Gastroesophageal sphincter (tissue), 3 donors: ENCODE measurements at regions not wholly inside any gene's neighbourhood (a gene's known extent, or its start where the extent isn't known, plus 50 kb on each side); places are given as distances from the start of the nearest gene placed in this dataset.

Experiments
- POLR2A ChIP-seq, 2 donors: fragments of 450-650 bp; IDR thresholded peaks; one replicate each; pipeline ENCODE4 v1.6.1; 2017; ENCODE audit warnings: antibody characterized with exemption in 2 of 2, mild to moderate bottlenecking in 2 of 2, moderate library complexity in 1 of 2
- TF ChIP-seq, protein P1 (sequence below), 4 experiments: fragments of 200-600 bp in 2 of 4; fragments of 450-650 bp in 2 of 4; sonication (generic) in 1 of 4; IDR thresholded peaks; one replicate each; pipeline ENCODE4 v1.5.1; 2017 to 2019; ENCODE audit warnings: antibody characterized with exemption in 4 of 4, mild to moderate bottlenecking in 2 of 4, moderate library complexity in 2 of 4

DNA sequence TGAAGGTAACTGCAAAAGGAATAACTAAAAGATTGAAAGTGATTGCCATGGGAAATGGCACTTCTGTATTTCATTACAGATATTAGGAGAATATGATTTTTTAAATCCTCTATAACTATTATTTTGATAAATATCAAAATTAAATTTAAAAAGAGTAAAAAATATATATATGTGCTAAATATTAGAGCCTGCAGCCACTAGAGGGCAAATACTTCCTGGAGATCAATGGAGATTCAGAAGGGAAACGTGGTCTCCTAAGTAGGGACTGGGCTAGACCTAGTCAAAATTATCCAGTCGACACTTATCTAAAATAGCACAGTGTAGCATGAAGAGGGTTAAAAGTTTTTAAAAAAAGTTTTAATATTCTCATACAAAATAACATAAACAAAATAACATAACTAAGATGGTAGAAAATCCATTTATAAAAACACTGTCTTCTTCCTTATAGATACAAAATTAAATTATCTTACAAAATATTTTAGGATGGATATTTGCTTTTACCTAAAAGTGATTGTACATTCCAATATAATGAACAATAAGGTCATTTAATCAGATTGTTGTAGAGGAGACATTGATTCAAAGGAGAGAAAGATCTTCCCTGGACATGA is 434.3 kb downstream of the MDFIC start:
- TF ChIP-seq, protein P1, sequence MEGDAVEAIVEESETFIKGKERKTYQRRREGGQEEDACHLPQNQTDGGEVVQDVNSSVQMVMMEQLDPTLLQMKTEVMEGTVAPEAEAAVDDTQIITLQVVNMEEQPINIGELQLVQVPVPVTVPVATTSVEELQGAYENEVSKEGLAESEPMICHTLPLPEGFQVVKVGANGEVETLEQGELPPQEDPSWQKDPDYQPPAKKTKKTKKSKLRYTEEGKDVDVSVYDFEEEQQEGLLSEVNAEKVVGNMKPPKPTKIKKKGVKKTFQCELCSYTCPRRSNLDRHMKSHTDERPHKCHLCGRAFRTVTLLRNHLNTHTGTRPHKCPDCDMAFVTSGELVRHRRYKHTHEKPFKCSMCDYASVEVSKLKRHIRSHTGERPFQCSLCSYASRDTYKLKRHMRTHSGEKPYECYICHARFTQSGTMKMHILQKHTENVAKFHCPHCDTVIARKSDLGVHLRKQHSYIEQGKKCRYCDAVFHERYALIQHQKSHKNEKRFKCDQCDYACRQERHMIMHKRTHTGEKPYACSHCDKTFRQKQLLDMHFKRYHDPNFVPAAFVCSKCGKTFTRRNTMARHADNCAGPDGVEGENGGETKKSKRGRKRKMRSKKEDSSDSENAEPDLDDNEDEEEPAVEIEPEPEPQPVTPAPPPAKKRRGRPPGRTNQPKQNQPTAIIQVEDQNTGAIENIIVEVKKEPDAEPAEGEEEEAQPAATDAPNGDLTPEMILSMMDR (IDR thresholded peaks at IDR 0.05), result peak in 2 of 4 experiments; percentile 11 to 29
- TF ChIP-seq POLR2A (IDR thresholded peaks at IDR 0.05), result no peak
